Right lobe of liver (tissue), 6 donors: ENCODE measurements at regions not wholly inside any gene's neighbourhood (a gene's known extent, or its start where the extent isn't known, plus 50 kb on each side); places are given as distances from the start of the nearest gene placed in this dataset.

Experiments used
- ATAC-seq, 4 donors: fragments of 200-7000 bp; cut with Tn5 transposase; one replicate each; pipeline ENCODE4 v1.9.1; 2020; ENCODE audit warnings: mild to moderate bottlenecking in 4 of 4, moderate library complexity in 4 of 4
- DNase-seq, 3 donors: peaks; one replicate each; pipeline ENCODE4 v3.0.0-alpha.2; 2020
- H3K27ac ChIP-seq, 3 donors: fragments of 200-600 bp; one replicate each; pipeline ENCODE4 v1.8.0; 2022
- H3K27me3 ChIP-seq, 2 donors: fragments of 200-600 bp; one replicate each; pipeline ENCODE4 v1.8.0; 2022
- H3K36me3 ChIP-seq, 4 donors: fragments of 200-600 bp; sonication (generic) in 1 of 4; one replicate each; pipeline versions ENCODE4 v1.5.1 to v1.8.0; 2017 to 2022; ENCODE audit warnings: control low read depth in 1 of 4
- H3K4me1 ChIP-seq, 4 donors: fragments of 200-600 bp; sonication (generic) in 1 of 4; one replicate each; pipeline versions ENCODE4 v1.5.1 to v1.8.0; 2017 to 2022; ENCODE audit warnings: control low read depth in 1 of 4
- H3K4me3 ChIP-seq, 3 donors: fragments of 200-600 bp; one replicate each; pipeline ENCODE4 v1.8.0; 2022
- H3K9me3 ChIP-seq, 4 donors: fragments of 200-600 bp; sonication (generic) in 1 of 4; one replicate each; pipeline versions ENCODE4 v1.5.1 to v1.8.0; 2017 to 2022; ENCODE audit warnings: control low read depth in 1 of 4
- POLR2A ChIP-seq: fragments of 450-650 bp; IDR thresholded peaks from one replicate; pipeline ENCODE4 v1.6.1; 2017; ENCODE audit warnings: antibody characterized with exemption, mild to moderate bottlenecking
- WGBS: methylation state at CpG from one replicate; pipeline ENCODE4 v1.1.6; 2018; ENCODE audit warnings: low coverage, low lambda C conversion rate; ENCODE audit not compliant: insufficient coverage; ENCODE audit errors: missing lambda C conversion rate; 5-methylcytosine and 5-hydroxymethylcytosine counted together
- intact Hi-C, 2 donors: fragments of 100-400 bp; cut with DNase I; formaldehyde crosslinking; loops; one replicate each; pipeline versions ENCODE4 v1.11.2 to v1.14.1; 2022
- TF ChIP-seq, protein P1 (sequence below), 4 donors: fragments of 200-600 bp in 3 of 4; fragments of 450-650 bp in 1 of 4; IDR thresholded peaks; one replicate each; pipeline versions ENCODE4 v1.5.1 to v1.8.0; 2016 to 2022; ENCODE audit warnings: antibody characterized with exemption in 4 of 4, mild to moderate bottlenecking in 2 of 4
- donor health status: DM: no; HTN: yes; CAD: no.
- donor health status: DM: no; HTN: no; CAD: no.
- donor health status: DM: no; HTN: no; CAD: no.
- donor health status: DM: no; HTN: yes; CAD: no.
- donor health status: DM: no; HTN: yes; CAD: no.

GRCh38 chr16:85552980-85553435 is 60.1 kb upstream of the GSE1 start:
- no peak for TF ChIP-seq POLR2A
- TF ChIP-seq, protein P1, sequence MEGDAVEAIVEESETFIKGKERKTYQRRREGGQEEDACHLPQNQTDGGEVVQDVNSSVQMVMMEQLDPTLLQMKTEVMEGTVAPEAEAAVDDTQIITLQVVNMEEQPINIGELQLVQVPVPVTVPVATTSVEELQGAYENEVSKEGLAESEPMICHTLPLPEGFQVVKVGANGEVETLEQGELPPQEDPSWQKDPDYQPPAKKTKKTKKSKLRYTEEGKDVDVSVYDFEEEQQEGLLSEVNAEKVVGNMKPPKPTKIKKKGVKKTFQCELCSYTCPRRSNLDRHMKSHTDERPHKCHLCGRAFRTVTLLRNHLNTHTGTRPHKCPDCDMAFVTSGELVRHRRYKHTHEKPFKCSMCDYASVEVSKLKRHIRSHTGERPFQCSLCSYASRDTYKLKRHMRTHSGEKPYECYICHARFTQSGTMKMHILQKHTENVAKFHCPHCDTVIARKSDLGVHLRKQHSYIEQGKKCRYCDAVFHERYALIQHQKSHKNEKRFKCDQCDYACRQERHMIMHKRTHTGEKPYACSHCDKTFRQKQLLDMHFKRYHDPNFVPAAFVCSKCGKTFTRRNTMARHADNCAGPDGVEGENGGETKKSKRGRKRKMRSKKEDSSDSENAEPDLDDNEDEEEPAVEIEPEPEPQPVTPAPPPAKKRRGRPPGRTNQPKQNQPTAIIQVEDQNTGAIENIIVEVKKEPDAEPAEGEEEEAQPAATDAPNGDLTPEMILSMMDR (IDR thresholded peaks at IDR 0.05), result no peak
- H3K4me1 ChIP-seq, result peaks cover 0 to 8% (median 4%) of the 10 kb centered on the region in 4 donors
- H3K9me3 ChIP-seq, result no peaks in the 10 kb centered on the region
- no peaks in the 10 kb centered on the region for H3K27me3 ChIP-seq
- ATAC-seq (peak in 1 of 4 donors; percentile 64), DNase-seq (no peak)
- H3K36me3 ChIP-seq, result no peaks in the 10 kb centered on the region
- H3K27ac ChIP-seq, result peak overlapping the region; percentile 80 to 96 (median 96)
- peak overlapping the region; percentile 64 to 91 (median 67) for H3K4me3 ChIP-seq
- intact Hi-C loops, result no loop called here
- WGBS, result 0% methylated on average over 8 of the region's 43 CpGs

GRCh38 chr16:85553436-85554113 is 59.5 kb upstream of the GSE1 start:
- Histone ChIP-seq H3K9me3 (no peaks in the 10 kb centered on the region), H3K4me1 (peaks cover 0 to 13% (median 7%) of the 10 kb centered on the region in 4 donors), H3K36me3 (no peaks in the 10 kb centered on the region), H3K27ac (peak overlapping the region; percentile 80 to 96 (median 96)), H3K27me3 (no peaks in the 10 kb centered on the region), H3K4me3 (peak overlapping the region; percentile 64 to 91 (median 67))
- TF ChIP-seq POLR2A, result peak; percentile 77
- TF ChIP-seq, protein P1 (IDR thresholded peaks at IDR 0.05), result peak; percentile 30 to 59 (median 37)
- DNase-seq (peak; percentile 88 to 89 (median 89)), ATAC-seq (peak; percentile 38 to 72 (median 61))
- intact Hi-C loops, result no loop called here
- 0% methylated on average over 3 of the region's 57 CpGs for WGBS

GRCh38 chr16:85554114-85554888 is 58.8 kb upstream of the GSE1 start:
- WGBS, result 0% methylated on average over 24 of the region's 49 CpGs
- H3K27me3 ChIP-seq, result no peaks in the 10 kb centered on the region
- intact Hi-C loops, result no loop called here
- H3K36me3 ChIP-seq, result no peaks in the 10 kb centered on the region
- H3K9me3 ChIP-seq, result no peaks in the 10 kb centered on the region
- peak overlapping the region; percentile 64 to 91 (median 67) for H3K4me3 ChIP-seq
- H3K4me1 ChIP-seq, result peaks cover 0 to 20% (median 13%) of the 10 kb centered on the region in 4 donors
- DNase-seq, result peak in 2 of 3 donors; percentile 81
- TF ChIP-seq POLR2A, result peak; percentile 76
- TF ChIP-seq, protein P1 (IDR thresholded peaks at IDR 0.05), result no peak
- peak; percentile 33 to 48 (median 44) for ATAC-seq
- peak overlapping the region; percentile 80 to 96 (median 96) for H3K27ac ChIP-seq

DNA sequence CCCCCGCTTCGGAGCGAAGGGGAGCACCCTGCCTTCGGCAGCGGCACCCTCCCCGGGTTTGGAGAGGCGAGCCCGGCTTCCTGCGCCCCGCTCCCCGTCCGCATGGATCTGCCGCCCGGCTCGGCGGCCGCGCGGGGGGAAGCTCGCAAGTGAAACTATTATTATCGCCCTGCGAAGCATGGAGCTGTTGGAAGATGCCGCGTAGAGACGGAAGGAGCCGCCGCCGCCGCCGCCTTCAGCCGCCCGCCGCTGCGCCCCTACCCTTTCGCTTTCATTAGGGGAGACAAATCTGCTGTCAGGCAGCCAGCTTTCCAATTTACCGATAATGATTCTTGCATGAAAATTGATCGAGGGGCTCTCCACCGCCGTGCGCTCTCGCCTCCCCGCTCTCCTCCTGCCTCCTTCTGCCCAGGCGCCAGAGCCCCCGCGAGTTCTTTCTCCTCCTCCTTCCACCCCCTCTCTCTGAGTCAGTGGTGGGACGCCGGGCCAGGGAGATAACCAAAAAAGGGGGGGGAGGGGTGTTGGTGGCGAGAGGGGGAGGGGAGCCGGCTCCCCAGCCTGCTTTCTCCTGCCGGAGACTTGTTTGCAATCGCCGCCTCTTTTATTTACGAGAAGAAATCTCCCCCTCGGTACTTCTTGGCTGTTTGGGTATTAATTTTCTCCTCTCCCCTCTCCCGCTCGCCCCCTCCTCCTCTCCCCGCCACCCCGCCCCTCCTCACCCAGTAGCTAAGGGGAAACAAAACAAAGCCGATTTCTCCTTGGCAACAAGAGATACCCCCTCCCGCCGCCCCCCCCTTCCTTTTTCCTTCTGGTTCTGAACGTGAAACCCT is 58.0 kb upstream of the GSE1 start:
- no peaks in the 10 kb centered on the region for H3K36me3 ChIP-seq
- no peaks in the 10 kb centered on the region for H3K27me3 ChIP-seq
- 0% methylated on average over 16 of the region's 62 CpGs for WGBS
- peak; percentile 2 to 24 (median 8) for ATAC-seq
- H3K4me1 ChIP-seq, result peaks cover 0 to 28% (median 16%) of the 10 kb centered on the region in 4 donors
- H3K27ac ChIP-seq, result peak overlapping the region; percentile 80 to 96 (median 96)
- peak in 2 of 3 donors; percentile 60 to 74 for DNase-seq
- intact Hi-C loops, result no loop called here
- H3K9me3 ChIP-seq, result no peaks in the 10 kb centered on the region
- H3K4me3 ChIP-seq, result peak overlapping the region; percentile 64 to 91 (median 67)
- peak; percentile 56 for TF ChIP-seq POLR2A
- TF ChIP-seq, protein P1 (IDR thresholded peaks at IDR 0.05), result no peak
